OCI-LY7 (cell line): ENCODE measurements at regions not wholly inside any gene's neighbourhood (a gene's known extent, or its start where the extent isn't known, plus 50 kb on each side); places are given as distances from the start of the nearest gene placed in this dataset.

ENCODE experiments used
- BruUV-seq: library from RNA; stranded (reverse); fragments of 400-500 nt; replicated peaks from 2 replicates; lab custom pipeline; 2021; lab: Mats Ljungman, UMichigan
- CTCF ChIA-PET: fragments of 300-600 bp; sonication (Branson Sonifier 250); formaldehyde crosslinking; loops from one replicate; lab custom pipeline; 2022; ENCODE audit warnings: antibody characterized with exemption; ENCODE audit not compliant: unreplicated experiment; lab: Charles Lee
- POLR2A ChIA-PET: fragments of 300-600 bp; sonication (Branson Sonifier 250); formaldehyde crosslinking; loops from one replicate; lab custom pipeline; 2022; ENCODE audit warnings: antibody characterized with exemption; lab: Charles Lee
- DNase-seq: peaks from one replicate; pipeline ENCODE4 v3.0.0-alpha.2; 2015; ENCODE audit warnings: low spot score
- H2AFZ ChIP-seq: fragments of 200-600 bp; sonication (generic), shearing (Covaris generic); 2 replicates; pipeline ENCODE4 v1.6.1; 2014; ENCODE audit warnings: mild to moderate bottlenecking, antibody characterized with exemption, low read length, moderate library complexity
- H3K27ac ChIP-seq: fragments of 200-600 bp; sonication (generic); 2 replicates; pipeline ENCODE4 v1.5.1; 2014; ENCODE audit warnings: mixed run types, low read depth, mild to moderate bottlenecking, moderate library complexity, low read length, inconsistent platforms; ENCODE audit not compliant: poor library complexity, severe bottlenecking
- H3K36me3 ChIP-seq: fragments of 200-600 bp; sonication (generic); 2 replicates; pipeline ENCODE4 v1.6.1; 2014; ENCODE audit warnings: mild to moderate bottlenecking, antibody characterized with exemption, low read length, moderate library complexity, mixed read lengths; ENCODE audit not compliant: insufficient read depth
- H3K4me1 ChIP-seq: fragments of 200-600 bp; sonication (generic); 2 replicates; pipeline ENCODE4 v1.5.1; 2014; ENCODE audit warnings: mild to moderate bottlenecking, low read length; ENCODE audit not compliant: insufficient read depth, poor library complexity, severe bottlenecking
- H3K4me2 ChIP-seq: fragments of 200-600 bp; sonication (generic); 2 replicates; pipeline ENCODE4 v1.6.1; 2014; ENCODE audit warnings: mild to moderate bottlenecking, low read length
- H3K4me3 ChIP-seq: fragments of 200-600 bp; sonication (generic); 2 replicates; pipeline ENCODE4 v1.5.1; 2014; ENCODE audit warnings: mild to moderate bottlenecking, low read depth, low read length; ENCODE audit not compliant: poor library complexity, severe bottlenecking
- H3K79me2 ChIP-seq: fragments of 200-600 bp; sonication (generic); 2 replicates; pipeline ENCODE4 v1.6.1; 2016; ENCODE audit warnings: low read depth, mild to moderate bottlenecking, low read length, moderate library complexity, mixed read lengths; ENCODE audit not compliant: insufficient read depth
- H3K9me2 ChIP-seq: fragments of 200-600 bp; sonication (generic); 2 replicates; pipeline ENCODE4 v1.6.1; 2016; ENCODE audit warnings: mild to moderate bottlenecking, low read length, mixed read lengths; ENCODE audit not compliant: insufficient read depth
- H3K9me3 ChIP-seq: fragments of 200-600 bp; sonication (generic); 2 replicates; pipeline ENCODE4 v1.6.1; 2014; ENCODE audit warnings: mild to moderate bottlenecking, mixed run types, low read length, mixed read lengths
- H4K20me1 ChIP-seq: fragments of 200-600 bp; sonication (generic); 2 replicates; pipeline ENCODE4 v1.6.1; 2014; ENCODE audit warnings: mild to moderate bottlenecking, antibody characterized with exemption, low read length, moderate library complexity, mixed read lengths; ENCODE audit not compliant: insufficient read depth
- EZH2phosphoT487 ChIP-seq: fragments of 200-600 bp; sonication (generic); IDR thresholded peaks from 2 replicates; pipeline ENCODE4 v1.6.1; 2018; ENCODE audit warnings: low read depth, borderline replicate concordance, mild to moderate bottlenecking, mixed run types, antibody characterized with exemption, low read length, moderate library complexity, mixed read lengths
- intact Hi-C: fragments of 100-400 bp; cut with micrococcal nuclease; formaldehyde crosslinking; loops from one replicate; pipeline ENCODE4 v1.10.0; 2022; ENCODE audit not compliant: unreplicated experiment
- TF ChIP-seq, protein P1 (sequence below): fragments of 200-600 bp; sonication (generic); conservative IDR thresholded peaks from 2 replicates; pipeline ENCODE4 v1.5.1; 2014; ENCODE audit warnings: mild to moderate bottlenecking, antibody characterized with exemption, low read length, moderate library complexity, mixed read lengths

GRCh38 chr12:94078736-94079509 is 69.5 kb upstream of the PLXNC1 start:
- Histone ChIP-seq H3K9me2 (no peaks in the 10 kb centered on the region), H3K36me3 (no peaks in the 10 kb centered on the region), H3K4me3 (no peak overlapping the region), H3K4me1 (no peaks in the 10 kb centered on the region), H3K4me2 (no peak overlapping the region), H4K20me1 (no peaks in the 10 kb centered on the region), H3K79me2 (no peaks in the 10 kb centered on the region), H2AFZ (no peak overlapping the region), H3K9me3 (no peaks in the 10 kb centered on the region), H3K27ac (no peak overlapping the region)
- DNase-seq: no peak
- TF ChIP-seq, protein P1, sequence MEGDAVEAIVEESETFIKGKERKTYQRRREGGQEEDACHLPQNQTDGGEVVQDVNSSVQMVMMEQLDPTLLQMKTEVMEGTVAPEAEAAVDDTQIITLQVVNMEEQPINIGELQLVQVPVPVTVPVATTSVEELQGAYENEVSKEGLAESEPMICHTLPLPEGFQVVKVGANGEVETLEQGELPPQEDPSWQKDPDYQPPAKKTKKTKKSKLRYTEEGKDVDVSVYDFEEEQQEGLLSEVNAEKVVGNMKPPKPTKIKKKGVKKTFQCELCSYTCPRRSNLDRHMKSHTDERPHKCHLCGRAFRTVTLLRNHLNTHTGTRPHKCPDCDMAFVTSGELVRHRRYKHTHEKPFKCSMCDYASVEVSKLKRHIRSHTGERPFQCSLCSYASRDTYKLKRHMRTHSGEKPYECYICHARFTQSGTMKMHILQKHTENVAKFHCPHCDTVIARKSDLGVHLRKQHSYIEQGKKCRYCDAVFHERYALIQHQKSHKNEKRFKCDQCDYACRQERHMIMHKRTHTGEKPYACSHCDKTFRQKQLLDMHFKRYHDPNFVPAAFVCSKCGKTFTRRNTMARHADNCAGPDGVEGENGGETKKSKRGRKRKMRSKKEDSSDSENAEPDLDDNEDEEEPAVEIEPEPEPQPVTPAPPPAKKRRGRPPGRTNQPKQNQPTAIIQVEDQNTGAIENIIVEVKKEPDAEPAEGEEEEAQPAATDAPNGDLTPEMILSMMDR: no peak
- no peak for TF ChIP-seq EZH2phosphoT487
- ChIA-PET POLR2A (no interaction called here), CTCF (no interaction called here)
- intact Hi-C loops: no loop called here
- BruUV-seq: no TSS peak

DNA sequence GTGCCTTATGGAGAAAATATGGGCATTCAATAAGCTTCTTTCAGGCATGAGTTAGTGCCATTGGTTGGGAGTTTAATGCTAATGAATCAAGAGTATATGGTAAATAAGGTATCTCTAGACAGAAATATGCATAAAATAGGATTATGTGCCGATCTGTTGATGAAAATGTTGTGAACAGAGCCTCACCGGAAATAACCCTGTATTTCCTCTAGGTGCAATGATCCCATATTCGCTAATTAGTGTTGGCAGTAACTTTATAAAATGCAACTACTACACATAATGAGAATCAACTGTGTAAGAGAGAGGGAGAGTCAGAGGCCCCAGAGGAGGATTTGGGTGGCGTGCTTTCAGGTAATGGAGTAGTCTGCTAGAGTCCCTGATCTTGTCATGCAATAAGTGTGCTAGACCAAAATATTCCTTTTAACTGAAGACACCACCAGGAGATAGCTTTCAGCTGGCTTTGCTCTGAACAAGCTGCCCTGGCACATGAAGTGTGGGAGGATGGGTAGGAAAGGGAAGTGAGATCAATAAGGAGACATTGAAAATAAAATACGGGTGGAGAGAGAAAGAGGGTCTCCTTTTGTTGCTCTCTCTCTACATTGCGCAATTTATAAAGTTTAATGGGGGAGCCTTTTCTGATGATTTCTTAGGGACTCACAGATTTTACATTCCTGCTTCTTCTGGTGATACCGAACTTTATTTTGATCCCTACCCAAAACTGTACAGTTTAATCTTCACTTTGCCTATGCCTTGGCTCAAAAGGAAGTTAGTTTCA is 68.6 kb upstream of the PLXNC1 start:
- no peak overlapping the region for H2AFZ ChIP-seq
- TF ChIP-seq EZH2phosphoT487: no peak
- TF ChIP-seq, protein P1: no peak
- H3K4me2 ChIP-seq: no peak overlapping the region
- no peaks in the 10 kb centered on the region for H3K79me2 ChIP-seq
- H3K27ac ChIP-seq: no peak overlapping the region
- no peaks in the 10 kb centered on the region for H3K9me2 ChIP-seq
- no peak overlapping the region for H3K4me3 ChIP-seq
- DNase-seq: no peak
- POLR2A ChIA-PET: interaction anchor here (0.5 kb wide), 1 partner anchor 806 kb away, joined by 3 read pairs; no protein-coding TSS in a partner anchor
- H3K9me3 ChIP-seq: no peaks in the 10 kb centered on the region
- no peaks in the 10 kb centered on the region for H3K36me3 ChIP-seq
- H3K4me1 ChIP-seq: no peaks in the 10 kb centered on the region
- intact Hi-C loops: no loop called here
- CTCF ChIA-PET: no interaction called here
- BruUV-seq: no TSS peak
- no peaks in the 10 kb centered on the region for H4K20me1 ChIP-seq
